ENCODE measurements at regions not wholly inside any gene's neighbourhood (a gene's known extent, or its start where the extent isn't known, plus 50 kb on each side); places are given as distances from the start of the nearest gene placed in this dataset.

GRCh38 chr3:25283613-25284012, 144.4 kb upstream of the RARB start:
- no peak for TF ChIP-seq CTCF (IDR thresholded peaks at IDR 0.05; ENCODE audit: insufficient read depth, low read length)
- TF ChIP-seq REST (IDR thresholded peaks at IDR 0.05; ENCODE audit: insufficient replicate concordance, low read depth), result no peak
